HG03378 (cell line): ENCODE measurements at regions not wholly inside any gene's neighbourhood (a gene's known extent, or its start where the extent isn't known, plus 50 kb on each side); places are given as distances from the start of the nearest gene placed in this dataset.

Source experiments
- ATAC-seq: cut with Tn5 transposase; IDR thresholded peaks from one replicate; pipeline ENCODE4 v1.9.1; 2021; ENCODE audit warnings: mild to moderate bottlenecking, moderate library complexity; ENCODE audit not compliant: unreplicated experiment

GRCh38 chr9:117549444-117549843 lies 134.6 kb upstream of the ASTN2 start:
- ATAC-seq, result no peak

- no peak for ATAC-seq
These were observed 133.7 kb upstream of the ASTN2 start for GRCh38 chr9:117548556-117548955.

GRCh38 chr9:117547904-117548303 lies 133.0 kb upstream of the ASTN2 start:
- ATAC-seq, result no peak

GRCh38 chr9:117546894-117547678 lies 132.2 kb upstream of the ASTN2 start:
- no peak for ATAC-seq

DNA sequence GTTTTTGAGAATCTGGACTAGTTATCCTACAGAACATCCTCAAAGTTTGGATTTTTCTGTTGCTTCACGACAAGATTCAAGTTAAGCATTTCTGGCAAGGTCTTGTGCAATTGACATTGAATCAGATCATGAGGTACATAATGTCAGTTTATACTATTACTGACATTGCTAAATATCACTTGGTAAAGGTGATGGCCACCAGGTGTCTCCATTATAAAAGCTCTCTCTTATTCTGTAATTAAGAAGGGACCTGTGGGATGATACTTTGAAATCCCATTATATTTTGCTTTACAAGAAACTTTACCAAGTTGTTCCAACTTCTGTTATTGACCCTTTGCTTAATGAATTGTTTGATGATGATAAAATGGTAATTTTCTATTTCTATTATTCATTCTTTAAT lies 131.0 kb upstream of the ASTN2 start:
- no peak for ATAC-seq

DNA sequence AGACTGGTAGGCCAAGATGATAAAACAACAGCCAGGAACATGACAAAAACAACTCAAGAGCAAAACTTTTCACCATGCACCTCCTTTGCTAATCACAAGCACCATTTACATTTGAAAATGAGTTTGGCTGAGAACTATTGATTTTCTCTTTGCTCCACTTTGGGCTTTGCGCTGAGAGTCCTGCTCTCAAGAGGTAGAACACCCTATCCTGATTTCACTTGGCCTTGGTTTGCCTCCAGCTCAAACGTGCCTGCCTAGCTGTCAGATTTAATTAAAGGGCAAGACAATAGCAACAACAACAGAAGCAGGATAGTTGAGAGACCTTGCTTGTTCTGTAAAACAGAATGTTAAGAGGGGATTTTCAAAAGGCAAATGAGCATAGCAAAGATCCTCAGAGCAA lies 128.2 kb upstream of the ASTN2 start:
- ATAC-seq, result no peak

DNA sequence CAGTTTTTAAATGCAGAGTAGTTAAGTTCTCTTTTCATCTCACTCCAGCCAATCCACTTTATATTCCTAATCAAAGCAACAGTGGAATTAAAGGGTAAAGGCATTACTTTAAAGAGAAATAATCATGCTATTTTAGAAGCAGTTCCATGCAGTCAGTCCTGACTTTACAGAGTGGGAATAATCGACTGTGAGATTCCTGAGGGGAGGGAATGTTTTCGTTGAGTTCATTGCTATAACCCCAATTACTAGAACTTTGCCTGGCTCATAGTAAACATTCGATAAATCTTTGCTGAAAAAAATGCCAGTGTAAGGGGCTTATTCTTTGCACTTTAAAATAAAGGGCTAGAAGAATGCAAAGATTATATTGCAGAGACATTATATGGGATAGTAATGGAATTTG lies 127.2 kb upstream of the ASTN2 start:
- ATAC-seq, result no peak

- ATAC-seq, result no peak
These were observed 126.3 kb upstream of the ASTN2 start for GRCh38 chr9:117541181-117541580.

DNA sequence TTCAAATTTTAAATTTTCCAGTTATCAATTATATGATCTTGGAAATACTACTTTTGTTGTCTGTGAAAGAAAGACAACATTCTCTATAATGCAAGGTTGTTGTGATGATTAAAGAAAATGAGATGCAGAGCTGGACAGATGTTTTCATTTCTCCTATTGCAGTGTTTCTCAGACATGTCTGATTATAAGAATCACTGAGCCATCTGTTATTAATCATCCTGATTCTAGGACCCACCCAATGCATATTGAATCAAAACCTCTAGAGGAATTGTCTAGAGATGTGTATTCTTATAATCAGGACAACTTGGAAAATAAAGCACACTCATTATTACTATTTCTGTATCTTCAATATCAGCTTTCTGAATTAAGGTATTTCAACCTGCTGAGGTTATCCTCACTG lies 121.1 kb upstream of the ASTN2 start:
- ATAC-seq, result no peak

DNA sequence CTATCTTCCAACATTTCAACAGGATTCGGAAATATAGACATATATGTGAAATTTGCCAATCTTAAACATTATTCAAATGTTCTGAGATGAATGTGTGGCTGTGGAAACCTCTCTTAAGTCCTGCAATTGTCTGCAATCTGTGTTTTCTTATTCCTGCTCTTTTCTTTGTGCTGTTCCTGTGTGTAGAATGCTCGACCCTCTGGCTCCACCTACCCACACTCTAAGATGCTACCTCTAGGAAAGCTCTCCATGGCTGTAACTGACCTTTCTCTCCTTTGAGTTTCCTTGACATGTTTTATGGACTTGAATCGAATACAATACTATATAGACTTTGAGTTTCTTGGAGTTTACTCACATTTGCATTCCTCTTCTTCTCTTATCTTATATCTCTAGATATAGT lies 120.6 kb upstream of the ASTN2 start:
- ATAC-seq, result no peak

DNA sequence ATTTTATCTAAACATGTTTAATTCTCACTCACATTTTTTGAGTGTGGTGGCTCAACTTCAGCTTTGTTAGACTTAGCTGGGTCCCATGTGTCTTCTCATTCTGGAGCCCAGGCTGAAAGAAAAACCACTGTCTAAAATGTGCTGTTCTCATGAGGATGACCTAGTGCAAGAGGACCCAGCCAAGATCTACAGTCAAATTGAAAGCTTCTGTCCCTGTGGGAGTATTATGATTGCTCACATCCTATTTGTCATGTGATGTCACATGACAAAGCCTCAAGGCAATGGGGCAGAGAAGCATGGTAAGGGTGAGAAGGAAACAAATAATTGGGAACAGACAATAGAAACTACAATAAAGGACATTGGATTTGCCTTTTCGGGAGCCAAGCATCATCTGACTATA lies 113.4 kb upstream of the ASTN2 start:
- peak; percentile 68 for ATAC-seq

GRCh38 chr9:117526674-117527073 lies 111.8 kb upstream of the ASTN2 start:
- ATAC-seq, result no peak

DNA sequence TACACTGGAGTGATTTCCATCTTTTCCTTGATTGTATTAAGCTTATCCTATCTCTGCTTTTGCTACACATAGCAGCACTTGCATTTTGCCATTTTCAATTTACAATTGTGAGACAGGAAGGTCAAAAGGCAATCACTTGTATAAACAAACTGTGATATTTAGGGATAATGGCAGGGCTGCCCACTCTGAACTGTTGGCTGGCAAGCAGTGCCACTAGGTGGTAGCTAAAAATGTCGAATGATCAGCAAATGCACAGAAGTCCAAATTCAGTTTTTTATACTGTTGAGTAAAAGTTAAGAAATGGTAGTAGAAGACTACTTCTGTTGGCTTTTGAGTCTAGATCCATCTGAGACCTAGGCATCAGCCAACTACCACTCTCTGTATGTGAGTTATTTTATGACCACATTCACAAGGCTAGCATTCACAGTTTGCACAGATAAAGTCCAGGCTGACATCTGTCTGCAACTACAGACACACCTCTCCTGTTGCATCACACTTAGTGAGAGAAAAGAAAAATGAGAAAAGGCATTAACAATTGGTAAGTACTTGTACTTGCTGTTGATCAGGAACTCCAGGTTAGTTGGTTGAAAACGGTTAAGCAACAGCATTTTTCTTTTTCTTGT lies 108.8 kb upstream of the ASTN2 start:
- no peak for ATAC-seq

GRCh38 chr9:117521293-117521692 lies 106.4 kb upstream of the ASTN2 start:
- ATAC-seq, result no peak

DNA sequence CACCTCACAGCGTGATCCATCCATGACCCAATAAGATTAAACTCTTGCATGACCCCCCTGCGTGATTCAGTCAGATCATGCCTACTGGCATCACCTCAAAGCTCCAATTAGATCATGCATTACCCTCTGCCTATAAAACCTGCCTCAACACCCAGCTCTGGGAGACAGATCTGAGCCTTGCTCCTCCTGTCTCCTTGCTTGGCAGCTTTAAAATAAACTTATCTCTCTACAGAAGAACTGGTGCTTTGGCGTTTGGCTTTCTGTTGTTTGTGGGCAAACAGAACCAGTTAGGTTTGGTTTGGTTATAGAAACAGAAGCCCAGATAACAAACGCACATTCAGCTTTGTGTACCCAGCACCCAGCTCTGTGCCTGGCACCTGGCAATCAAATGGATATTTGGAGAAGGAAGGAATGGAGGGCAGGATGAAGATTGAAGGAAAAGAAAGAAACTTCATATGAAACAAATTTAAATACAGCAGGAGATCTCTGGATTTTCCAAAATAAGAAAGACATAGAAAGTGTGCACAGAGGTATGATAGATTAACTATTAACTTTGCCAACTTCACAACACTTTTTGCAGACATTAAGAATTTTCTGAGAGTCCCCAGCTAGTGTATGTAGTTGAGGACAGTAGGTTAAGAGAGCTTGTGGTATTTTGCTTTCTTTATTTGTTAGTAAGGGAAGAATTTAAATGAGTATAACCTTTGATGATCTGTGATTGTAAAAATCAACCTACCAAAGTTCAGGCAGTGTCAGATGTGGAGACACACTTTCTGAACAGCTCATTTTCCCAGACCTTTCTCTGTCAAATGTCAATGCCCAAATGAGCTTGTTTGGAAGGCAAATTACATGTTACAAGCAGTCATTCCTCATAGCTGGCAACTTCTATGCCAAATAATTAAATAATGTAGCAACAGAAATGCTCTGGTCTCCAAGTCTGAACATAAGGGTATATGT lies 102.1 kb upstream of the ASTN2 start:
- no peak for ATAC-seq

DNA sequence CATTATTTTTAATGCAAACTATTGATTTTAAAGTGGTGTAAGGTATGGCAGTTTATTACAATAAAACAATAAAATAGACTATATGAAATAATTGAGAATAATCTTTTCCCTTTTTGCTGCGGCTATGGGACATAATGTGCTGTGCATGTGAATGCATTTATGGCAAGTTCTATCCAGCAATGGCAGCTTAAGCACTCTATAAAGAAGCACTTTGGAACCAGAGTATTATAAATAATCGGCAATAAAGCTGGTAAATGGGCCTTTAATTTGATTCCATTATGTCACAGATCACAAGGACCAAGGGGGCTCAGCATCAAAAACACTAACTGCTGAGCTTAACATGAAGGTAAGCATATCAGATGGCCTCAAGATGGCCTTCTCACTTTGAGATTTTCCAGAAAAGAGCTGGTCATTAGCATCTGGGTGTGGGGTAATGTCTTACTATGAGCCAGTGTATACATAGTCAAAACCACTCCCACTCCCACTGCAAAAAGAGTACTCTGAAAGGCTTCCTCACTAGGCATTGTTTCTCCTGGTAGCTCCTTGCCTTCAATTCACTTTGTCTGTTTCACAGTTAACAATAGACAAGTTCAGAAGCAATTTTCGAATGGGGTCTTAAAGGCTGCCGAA lies 97.1 kb upstream of the ASTN2 start:
- ATAC-seq, result no peak

GRCh38 chr9:117496307-117496706 lies 81.5 kb upstream of the ASTN2 start:
- ATAC-seq, result no peak

DNA sequence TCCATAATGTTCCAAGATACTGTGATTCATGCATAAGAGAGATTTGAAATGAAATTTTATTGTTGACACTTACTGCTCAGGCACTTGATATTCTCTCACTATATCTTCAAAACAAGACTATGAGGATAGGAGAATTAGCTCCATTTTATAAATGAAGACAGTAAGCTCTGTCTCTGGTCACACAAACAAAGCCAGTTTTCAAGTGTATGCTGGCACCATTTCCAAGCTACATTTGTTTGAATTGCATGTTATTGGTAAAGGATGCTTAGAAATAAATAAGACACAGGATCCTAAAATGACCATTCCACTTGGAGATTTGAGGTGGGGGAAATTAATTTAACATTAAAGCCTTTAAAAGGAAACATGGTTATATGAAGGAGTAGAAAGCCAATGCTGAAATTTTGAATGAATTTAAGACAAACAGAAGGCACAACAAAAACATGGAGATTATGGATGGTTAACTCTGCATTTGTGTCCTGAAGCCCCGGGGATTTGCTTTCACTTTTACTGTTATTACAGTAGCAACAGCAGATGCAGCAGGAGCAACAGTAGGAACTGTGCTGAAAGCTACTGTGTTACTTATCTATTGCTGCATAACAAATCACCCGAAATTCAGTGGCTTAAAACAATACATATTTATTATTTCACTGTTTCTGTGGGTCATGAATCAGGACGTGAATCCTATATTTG lies 79.7 kb upstream of the ASTN2 start:
- no peak for ATAC-seq

DNA sequence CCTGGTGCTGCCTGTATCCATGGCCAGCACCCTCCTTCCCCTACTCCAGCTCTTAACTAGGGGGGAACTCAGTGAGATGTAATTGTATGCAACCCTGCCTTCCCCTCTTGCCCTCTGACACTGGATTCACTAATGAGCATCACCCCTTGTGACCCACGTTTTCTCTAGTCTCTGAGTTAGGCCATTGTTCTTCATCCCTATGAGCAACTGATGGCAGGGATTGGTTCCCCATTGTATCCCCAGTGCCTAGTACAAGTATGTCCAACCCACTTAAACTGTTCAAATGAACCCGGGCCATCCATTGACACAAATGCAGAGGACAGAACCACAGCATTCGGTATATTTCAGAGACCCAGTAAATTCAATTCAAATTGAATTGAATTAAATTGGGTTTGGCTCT lies 77.6 kb upstream of the ASTN2 start:
- no peak for ATAC-seq

GRCh38 chr9:117491491-117491890 lies 76.6 kb upstream of the ASTN2 start:
- no peak for ATAC-seq

- no peak for ATAC-seq
These were observed 75.3 kb upstream of the ASTN2 start for GRCh38 chr9:117490199-117490598.
